Stimulated activated memory B cell treated with anti-CD40 and anti-IgM and Interleukin-4, amounts not matched to agents 10 μg/mL and 1 μg/mL and 100 μg/mL, for 72 hours (primary cell): ENCODE measurements at regions not wholly inside any gene's neighbourhood (a gene's known extent, or its start where the extent isn't known, plus 50 kb on each side); places are given as distances from the start of the nearest gene placed in this dataset.
A peak's percentile ranks its signal among the peaks of the same experiment; 100 is the strongest.

Source experiments
- ATAC-seq: fragments of 150-1000 bp; cut with Tn5 transposase; 2 replicates; pipeline ENCODE4 v1.10.0; 2021
- H3K27ac Mint-ChIP-seq: one replicate; pipeline ENCODE4 v1.8.0; 2022; ENCODE audit warnings: mild to moderate bottlenecking, mixed read lengths
- H3K27me3 Mint-ChIP-seq: one replicate; pipeline ENCODE4 v1.8.0; 2022; ENCODE audit warnings: mixed read lengths
- H3K36me3 Mint-ChIP-seq: one replicate; pipeline ENCODE4 v1.8.0; 2022; ENCODE audit warnings: mixed read lengths
- H3K4me1 Mint-ChIP-seq: one replicate; pipeline ENCODE4 v1.8.0; 2022; ENCODE audit warnings: mixed read lengths
- H3K4me3 Mint-ChIP-seq: one replicate; pipeline ENCODE4 v1.8.0; 2022; ENCODE audit warnings: mild to moderate bottlenecking, moderate library complexity, mixed read lengths
- H3K9me3 Mint-ChIP-seq: one replicate; pipeline ENCODE4 v1.8.0; 2022; ENCODE audit warnings: mixed read lengths

DNA sequence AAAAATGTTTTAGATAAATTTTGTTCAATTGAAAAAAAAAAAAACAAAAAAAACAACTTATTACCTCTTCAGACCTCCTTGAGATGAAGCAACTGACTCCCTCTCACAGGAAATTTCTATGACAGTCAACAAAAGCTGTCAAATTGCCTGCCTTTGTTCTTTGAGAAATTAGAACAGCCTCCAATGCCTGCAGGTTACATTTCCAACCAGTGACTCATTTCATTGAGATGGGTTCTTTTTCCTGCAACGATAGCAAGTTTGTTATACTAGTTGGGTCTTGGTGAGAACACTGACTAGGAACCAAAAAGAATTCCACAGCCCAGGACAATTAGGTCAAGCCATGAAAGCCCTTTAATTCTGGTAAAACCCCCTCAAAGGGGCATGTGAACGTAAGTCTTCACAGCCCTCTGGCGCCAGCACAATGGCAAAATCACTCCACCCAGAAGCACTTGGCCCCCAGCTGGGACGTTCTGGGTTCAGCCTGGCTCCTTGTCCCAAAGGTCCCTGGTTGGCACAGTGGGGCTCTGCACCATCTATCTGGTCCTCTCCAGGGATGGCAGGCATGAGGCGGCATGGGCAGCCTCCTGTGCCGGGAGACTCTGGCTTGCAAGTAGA, 87.0 kb downstream of the SPP2 start:
- Mint-ChIP-seq H3K27me3 (peaks cover 46% of the 10 kb centered on the region), H3K36me3 (no peaks in the 10 kb centered on the region), H3K4me3 (no peak overlapping the region), H3K9me3 (no peaks in the 10 kb centered on the region), H3K27ac (no peak overlapping the region), H3K4me1 (peaks cover 8% of the 10 kb centered on the region)
- ATAC-seq, result no peak

DNA sequence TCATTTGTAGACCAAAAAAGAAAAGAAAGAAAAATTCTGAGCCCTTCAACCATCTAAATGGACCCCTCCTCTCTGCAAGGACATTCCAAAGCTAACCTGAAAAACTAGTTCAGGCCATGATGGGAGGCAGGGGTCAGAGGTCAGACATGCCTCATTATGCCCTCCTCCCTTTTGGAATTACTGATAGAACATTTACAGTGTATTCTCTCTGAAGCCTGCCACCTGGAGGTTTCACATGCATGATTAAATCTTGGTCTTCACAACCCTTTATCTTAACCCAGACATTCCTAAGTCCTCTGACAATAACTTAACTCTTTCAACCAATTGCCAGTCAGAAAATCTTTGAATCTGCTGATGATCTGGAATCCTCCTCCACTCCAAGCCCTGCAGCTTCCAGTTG, 86.0 kb downstream of the SPP2 start:
- Mint-ChIP-seq H3K4me3 (no peak overlapping the region), H3K4me1 (peaks cover 8% of the 10 kb centered on the region), H3K27ac (no peak overlapping the region), H3K9me3 (no peaks in the 10 kb centered on the region), H3K27me3 (peaks cover 48% of the 10 kb centered on the region), H3K36me3 (no peaks in the 10 kb centered on the region)
- ATAC-seq, result no peak

GRCh38 chr2:234135750-234136221, 85.3 kb downstream of the SPP2 start:
- Mint-ChIP-seq H3K9me3 (no peaks in the 10 kb centered on the region), H3K4me1 (peaks cover 8% of the 10 kb centered on the region), H3K36me3 (no peaks in the 10 kb centered on the region), H3K27ac (no peak overlapping the region), H3K4me3 (no peak overlapping the region), H3K27me3 (peaks cover 53% of the 10 kb centered on the region)
- ATAC-seq, result peak; percentile 70

DNA sequence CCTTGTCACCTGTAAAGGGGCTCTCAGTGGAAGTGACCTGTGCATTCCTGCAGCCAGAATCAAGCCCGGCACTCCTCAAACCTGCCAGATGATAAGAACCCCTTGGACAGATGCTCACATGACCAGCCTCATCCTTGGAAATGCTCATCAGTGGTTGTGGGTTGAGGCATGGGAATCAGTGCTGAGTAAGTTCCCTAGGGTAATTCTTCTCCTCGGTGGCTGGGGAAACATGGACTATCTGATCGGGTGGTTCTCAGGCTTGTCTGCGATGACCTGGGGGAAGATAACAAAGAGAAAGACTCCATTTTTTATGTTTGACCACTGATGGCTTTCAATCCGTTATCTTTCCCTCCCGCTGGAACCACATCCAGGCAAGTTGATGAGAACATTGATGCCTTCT, 84.0 kb downstream of the SPP2 start:
- no peak overlapping the region for H3K27ac Mint-ChIP-seq

DNA sequence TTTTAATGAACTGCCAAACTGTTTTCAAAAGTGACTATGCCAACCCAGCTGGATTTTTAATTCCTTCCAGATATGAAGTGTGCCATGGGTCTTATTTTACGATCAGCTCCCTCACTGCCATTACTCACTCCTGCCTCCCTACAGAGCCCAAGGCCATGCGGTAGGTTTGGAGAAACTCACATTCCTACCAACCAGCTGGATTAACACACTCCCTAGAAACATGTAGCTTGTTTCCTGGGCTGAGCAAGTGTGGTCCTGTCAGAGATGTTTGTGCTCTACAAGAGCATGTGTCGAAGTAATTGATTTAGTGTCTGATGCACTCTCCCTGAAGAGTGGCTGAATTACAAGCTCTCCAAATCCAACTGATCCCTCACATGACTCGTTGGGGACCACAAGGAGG, 82.5 kb downstream of the SPP2 start:
- ATAC-seq, result no peak
- Mint-ChIP-seq H3K27ac (no peak overlapping the region), H3K27me3 (peaks cover 61% of the 10 kb centered on the region), H3K4me3 (no peak overlapping the region), H3K36me3 (no peaks in the 10 kb centered on the region), H3K4me1 (peaks cover 14% of the 10 kb centered on the region), H3K9me3 (peaks cover 4% of the 10 kb centered on the region)

More for the DNA sequence above, 84.0 kb downstream of the SPP2 start:
- Mint-ChIP-seq H3K9me3 (no peaks in the 10 kb centered on the region), H3K36me3 (no peaks in the 10 kb centered on the region), H3K4me3 (no peak overlapping the region), H3K27me3 (peaks cover 53% of the 10 kb centered on the region), H3K4me1 (peaks cover 8% of the 10 kb centered on the region)
- no peak for ATAC-seq

DNA sequence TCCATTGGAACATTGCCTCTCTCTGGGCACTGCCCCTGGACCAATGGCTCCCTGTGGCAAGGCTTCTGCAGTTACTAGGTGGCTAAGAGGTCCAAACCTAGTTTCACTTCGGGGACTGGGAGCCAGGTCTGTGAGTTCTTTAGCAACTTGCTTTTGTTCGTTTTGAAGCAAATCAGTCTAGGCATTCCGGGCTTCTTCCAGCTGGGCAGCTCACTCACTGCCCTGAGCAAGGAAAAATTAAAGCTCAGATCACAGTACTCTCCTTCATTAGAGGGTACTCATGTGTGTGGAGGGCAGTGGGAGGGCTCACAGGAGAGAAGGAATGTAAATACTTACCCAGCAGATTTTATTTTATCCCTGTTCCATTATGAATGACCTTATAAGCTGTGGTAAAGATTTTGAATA, 80.3 kb downstream of the SPP2 start:
- Mint-ChIP-seq H3K36me3 (no peaks in the 10 kb centered on the region), H3K27ac (no peak overlapping the region), H3K4me1 (peaks cover 11% of the 10 kb centered on the region), H3K9me3 (peaks cover 4% of the 10 kb centered on the region), H3K4me3 (no peak overlapping the region), H3K27me3 (peaks cover 60% of the 10 kb centered on the region)
- ATAC-seq, result no peak

DNA sequence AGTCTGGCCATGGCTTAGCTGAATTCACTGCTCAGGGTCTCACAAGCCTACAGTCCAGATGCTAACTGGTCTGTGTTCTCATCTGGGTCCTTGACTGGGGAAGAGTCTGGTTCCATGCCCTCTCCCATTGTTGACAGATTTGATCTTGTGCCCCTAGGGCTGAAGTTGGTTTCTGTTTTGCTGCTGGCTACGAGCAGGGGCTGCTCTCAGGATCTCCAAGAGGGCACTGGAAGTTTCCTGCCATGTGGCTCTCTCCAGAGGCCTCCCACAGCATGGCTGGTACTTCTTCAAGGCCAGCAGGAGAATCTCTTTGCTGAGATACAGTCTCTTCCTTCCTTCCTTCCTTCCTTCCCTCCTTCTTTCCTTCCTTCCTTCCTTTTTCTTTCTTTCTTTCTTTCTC, 78.1 kb downstream of the SPP2 start:
- ATAC-seq, result no peak
- no peaks in the 10 kb centered on the region for H3K36me3 Mint-ChIP-seq
- H3K4me3 Mint-ChIP-seq, result no peak overlapping the region
- peaks cover 4% of the 10 kb centered on the region for H3K9me3 Mint-ChIP-seq
- no peak overlapping the region for H3K27ac Mint-ChIP-seq
- peaks cover 44% of the 10 kb centered on the region for H3K27me3 Mint-ChIP-seq
- peaks cover 6% of the 10 kb centered on the region for H3K4me1 Mint-ChIP-seq
